HFFc6 (cell line): ENCODE measurements at regions not wholly inside any gene's neighbourhood (a gene's known extent, or its start where the extent isn't known, plus 50 kb on each side); places are given as distances from the start of the nearest gene placed in this dataset.

Experiments used
- DNase-seq: peaks from one replicate; pipeline ENCODE4 v3.0.0-alpha.2; 2018
- H3K27ac Mint-ChIP-seq: 2 replicates; pipeline ENCODE4 v1.8.0; 2020; ENCODE audit warnings: mild to moderate bottlenecking, mixed read lengths
- H3K27me3 Mint-ChIP-seq: 2 replicates; pipeline ENCODE4 v1.8.0; 2021; ENCODE audit warnings: mild to moderate bottlenecking, moderate library complexity, mixed read lengths; ENCODE audit not compliant: insufficient read depth
- H3K36me3 Mint-ChIP-seq: 2 replicates; pipeline ENCODE4 v1.8.0; 2021; ENCODE audit warnings: low read depth, mixed read lengths
- H3K4me1 Mint-ChIP-seq: 2 replicates; pipeline ENCODE4 v1.8.0; 2020; ENCODE audit warnings: low read depth, mixed read lengths
- H3K4me3 Mint-ChIP-seq: 2 replicates; pipeline ENCODE4 v1.8.0; 2020; ENCODE audit warnings: mild to moderate bottlenecking, moderate library complexity, mixed read lengths
- H3K9me3 Mint-ChIP-seq: 2 replicates; pipeline ENCODE4 v1.8.0; 2020; ENCODE audit warnings: mild to moderate bottlenecking, mixed read lengths
- CTCF ChIP-seq: fragments of 200-600 bp; sonication (generic); IDR thresholded peaks from 2 replicates; pipeline ENCODE4 v1.5.0; 2021; ENCODE audit warnings: antibody characterized with exemption, mild to moderate bottlenecking

- no peak for DNase-seq
- Mint-ChIP-seq H3K9me3 (peaks cover 20% of the 10 kb centered on the region), H3K27ac (no peak overlapping the region), H3K36me3 (no peaks in the 10 kb centered on the region), H3K4me3 (no peak overlapping the region), H3K4me1 (no peaks in the 10 kb centered on the region), H3K27me3 (peaks cover 2% of the 10 kb centered on the region; the same call in 1 of the 2 replicates)
- no peak for TF ChIP-seq CTCF
These were observed 322.8 kb downstream of the ZNF621 start for GRCh38 chr3:40847551-40847992.

DNA sequence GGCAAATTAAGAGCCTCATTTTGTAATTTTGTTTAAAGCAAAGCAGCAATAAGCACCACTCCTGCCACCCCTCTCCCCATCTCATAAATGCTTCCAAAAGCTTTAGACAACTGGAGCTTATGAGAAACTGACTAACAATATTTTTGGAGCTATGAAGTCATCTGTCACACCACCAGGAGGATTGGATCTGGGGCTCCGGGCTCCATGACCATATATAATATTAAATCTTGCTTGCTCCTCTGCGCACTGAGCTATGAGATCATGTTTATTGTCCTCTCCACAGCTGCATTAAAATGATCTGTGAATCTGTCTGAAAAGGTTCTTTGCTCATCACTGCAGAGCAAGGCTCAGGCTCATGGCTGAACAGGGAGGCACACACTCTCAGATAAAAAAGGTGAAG is 323.7 kb downstream of the ZNF621 start:
- Mint-ChIP-seq H3K9me3 (peaks cover 20% of the 10 kb centered on the region), H3K4me1 (no peaks in the 10 kb centered on the region), H3K36me3 (no peaks in the 10 kb centered on the region), H3K27me3 (peaks cover 2% of the 10 kb centered on the region; the same call in 1 of the 2 replicates), H3K4me3 (no peak overlapping the region), H3K27ac (no peak overlapping the region)
- DNase-seq, result no peak
- TF ChIP-seq CTCF, result no peak

DNA sequence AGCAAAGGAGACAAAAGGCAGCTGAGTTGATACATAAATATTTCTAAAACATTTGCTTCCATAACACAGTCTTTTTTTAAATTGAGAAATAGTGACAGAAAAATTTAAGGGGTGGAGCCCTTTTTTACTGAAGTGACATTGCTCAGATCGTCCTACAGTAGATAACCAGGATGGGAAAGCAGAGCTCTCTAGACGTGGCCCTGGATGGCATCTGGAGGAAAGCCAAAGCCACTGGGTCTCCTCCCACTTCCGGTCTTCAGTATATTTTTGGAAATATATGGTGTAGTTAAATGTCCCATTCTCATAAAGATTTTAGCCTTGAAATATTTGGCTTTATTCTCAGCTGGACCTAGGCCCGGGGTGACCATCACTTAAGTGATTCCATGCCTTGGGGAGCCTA is 326.1 kb downstream of the ZNF621 start:
- Mint-ChIP-seq H3K36me3 (no peaks in the 10 kb centered on the region), H3K27me3 (no peaks in the 10 kb centered on the region; the same call in 1 of the 2 replicates), H3K27ac (no peak overlapping the region), H3K4me3 (no peak overlapping the region), H3K9me3 (peaks cover 20% of the 10 kb centered on the region; the same call in 1 of the 2 replicates), H3K4me1 (no peaks in the 10 kb centered on the region)
- no peak for TF ChIP-seq CTCF
- no peak for DNase-seq

- TF ChIP-seq CTCF, result no peak
- Mint-ChIP-seq H3K27ac (no peak overlapping the region), H3K36me3 (no peaks in the 10 kb centered on the region)
These were observed 327.1 kb downstream of the ZNF621 start for GRCh38 chr3:40851836-40852235.

DNA sequence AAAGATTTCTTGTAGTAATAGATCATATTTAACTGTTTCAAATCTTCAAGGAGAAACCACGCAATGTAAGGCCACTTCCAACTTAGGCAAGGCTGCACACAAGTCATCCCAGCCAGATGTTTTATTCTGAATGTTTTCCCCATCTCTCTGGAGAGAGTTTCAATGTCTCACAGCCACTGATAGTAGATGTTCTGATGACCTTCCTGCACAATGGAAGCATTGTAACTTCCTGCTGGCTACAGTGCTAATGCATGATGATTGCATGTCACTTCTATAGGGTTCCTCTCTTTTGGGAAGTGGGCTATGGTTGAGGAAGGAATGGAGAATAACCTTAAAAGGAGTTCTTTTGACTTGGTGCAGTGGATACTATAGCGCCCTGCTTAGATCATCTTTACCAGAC is 328.0 kb downstream of the ZNF621 start:
- no peak for TF ChIP-seq CTCF
- H3K27ac Mint-ChIP-seq, result no peak overlapping the region
- H3K9me3 Mint-ChIP-seq, result peaks cover 22% of the 10 kb centered on the region
- H3K4me3 Mint-ChIP-seq, result no peak overlapping the region
- H3K4me1 Mint-ChIP-seq, result no peaks in the 10 kb centered on the region
- no peak for DNase-seq
- no peaks in the 10 kb centered on the region; the same call in 1 of the 2 replicates for H3K27me3 Mint-ChIP-seq
- no peaks in the 10 kb centered on the region for H3K36me3 Mint-ChIP-seq

More at GRCh38 chr3:40851836-40852235, 327.1 kb downstream of the ZNF621 start:
- H3K27me3 Mint-ChIP-seq, result no peaks in the 10 kb centered on the region; the same call in 1 of the 2 replicates
- H3K4me3 Mint-ChIP-seq, result no peak overlapping the region
- H3K4me1 Mint-ChIP-seq, result no peaks in the 10 kb centered on the region
- DNase-seq, result no peak
- peaks cover 18% of the 10 kb centered on the region for H3K9me3 Mint-ChIP-seq

GRCh38 chr3:40853474-40853873 is 328.7 kb downstream of the ZNF621 start:
- no peaks in the 10 kb centered on the region for H3K4me1 Mint-ChIP-seq
- no peak overlapping the region for H3K4me3 Mint-ChIP-seq
- DNase-seq, result no peak
- H3K27ac Mint-ChIP-seq, result no peak overlapping the region
- H3K9me3 Mint-ChIP-seq, result peaks cover 26% of the 10 kb centered on the region
- H3K36me3 Mint-ChIP-seq, result no peaks in the 10 kb centered on the region
- no peaks in the 10 kb centered on the region; the same call in 1 of the 2 replicates for H3K27me3 Mint-ChIP-seq
- TF ChIP-seq CTCF, result no peak
